ENCODE measurements at regions not wholly inside any gene's neighbourhood (a gene's known extent, or its start where the extent isn't known, plus 50 kb on each side); places are given as distances from the start of the nearest gene placed in this dataset.

DNA sequence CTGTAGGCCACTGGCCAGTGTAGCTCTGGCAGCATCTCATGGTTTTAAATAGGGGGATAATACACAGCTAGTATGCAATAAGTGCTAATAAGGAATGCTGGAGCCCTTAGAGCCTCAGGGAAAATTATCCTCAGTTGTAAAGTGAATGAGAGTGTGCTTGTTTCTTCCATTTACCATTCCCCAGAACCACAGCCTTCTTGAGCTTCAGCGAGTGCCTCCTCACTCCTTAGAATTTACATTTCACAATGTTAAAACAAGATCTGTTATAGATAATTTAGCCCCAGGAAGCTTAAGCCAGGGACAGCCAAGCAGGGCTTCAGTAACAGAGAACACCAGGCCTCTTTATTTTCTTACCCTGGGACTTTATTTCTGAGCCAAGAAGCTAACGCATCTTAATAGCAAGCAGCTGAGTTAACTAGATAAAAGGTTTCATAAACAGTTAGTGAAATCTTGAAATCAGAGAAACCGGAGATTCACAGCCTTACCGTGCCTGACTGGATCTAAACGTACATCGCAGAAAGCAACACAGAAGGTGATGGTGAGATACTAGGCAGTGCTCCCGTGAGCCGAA, 535.2 kb downstream of the TDRD15 start:
- TF ChIP-seq, protein P1, sequence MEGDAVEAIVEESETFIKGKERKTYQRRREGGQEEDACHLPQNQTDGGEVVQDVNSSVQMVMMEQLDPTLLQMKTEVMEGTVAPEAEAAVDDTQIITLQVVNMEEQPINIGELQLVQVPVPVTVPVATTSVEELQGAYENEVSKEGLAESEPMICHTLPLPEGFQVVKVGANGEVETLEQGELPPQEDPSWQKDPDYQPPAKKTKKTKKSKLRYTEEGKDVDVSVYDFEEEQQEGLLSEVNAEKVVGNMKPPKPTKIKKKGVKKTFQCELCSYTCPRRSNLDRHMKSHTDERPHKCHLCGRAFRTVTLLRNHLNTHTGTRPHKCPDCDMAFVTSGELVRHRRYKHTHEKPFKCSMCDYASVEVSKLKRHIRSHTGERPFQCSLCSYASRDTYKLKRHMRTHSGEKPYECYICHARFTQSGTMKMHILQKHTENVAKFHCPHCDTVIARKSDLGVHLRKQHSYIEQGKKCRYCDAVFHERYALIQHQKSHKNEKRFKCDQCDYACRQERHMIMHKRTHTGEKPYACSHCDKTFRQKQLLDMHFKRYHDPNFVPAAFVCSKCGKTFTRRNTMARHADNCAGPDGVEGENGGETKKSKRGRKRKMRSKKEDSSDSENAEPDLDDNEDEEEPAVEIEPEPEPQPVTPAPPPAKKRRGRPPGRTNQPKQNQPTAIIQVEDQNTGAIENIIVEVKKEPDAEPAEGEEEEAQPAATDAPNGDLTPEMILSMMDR (IDR thresholded peaks at IDR 0.05 in 2 of 3, conservative IDR thresholded peaks at IDR 0.05 in 1 of 3; ENCODE audit: borderline replicate concordance in 1 of 3, insufficient read depth in 1 of 3, low read depth in 2 of 3, low read length in 2 of 3): no peak
- TF ChIP-seq EZH2 (IDR thresholded peaks at IDR 0.05) (no peak), JUND (IDR thresholded peaks at IDR 0.05) (no peak), SIN3A (IDR thresholded peaks at IDR 0.05; ENCODE audit: low read depth) (no peak), POLR2A (IDR thresholded peaks at IDR 0.05; ENCODE audit: borderline replicate concordance, extremely low read depth, insufficient read depth, insufficient read length) (no peak), POLR2AphosphoS5 (IDR thresholded peaks at IDR 0.05; ENCODE audit: low read depth, low read length) (no peak), CEBPB (IDR thresholded peaks at IDR 0.05; ENCODE audit: low read depth) (no peak), EGR1 (IDR thresholded peaks at IDR 0.05; ENCODE audit: low read depth) (no peak)
- TF ChIP-seq, protein P2, sequence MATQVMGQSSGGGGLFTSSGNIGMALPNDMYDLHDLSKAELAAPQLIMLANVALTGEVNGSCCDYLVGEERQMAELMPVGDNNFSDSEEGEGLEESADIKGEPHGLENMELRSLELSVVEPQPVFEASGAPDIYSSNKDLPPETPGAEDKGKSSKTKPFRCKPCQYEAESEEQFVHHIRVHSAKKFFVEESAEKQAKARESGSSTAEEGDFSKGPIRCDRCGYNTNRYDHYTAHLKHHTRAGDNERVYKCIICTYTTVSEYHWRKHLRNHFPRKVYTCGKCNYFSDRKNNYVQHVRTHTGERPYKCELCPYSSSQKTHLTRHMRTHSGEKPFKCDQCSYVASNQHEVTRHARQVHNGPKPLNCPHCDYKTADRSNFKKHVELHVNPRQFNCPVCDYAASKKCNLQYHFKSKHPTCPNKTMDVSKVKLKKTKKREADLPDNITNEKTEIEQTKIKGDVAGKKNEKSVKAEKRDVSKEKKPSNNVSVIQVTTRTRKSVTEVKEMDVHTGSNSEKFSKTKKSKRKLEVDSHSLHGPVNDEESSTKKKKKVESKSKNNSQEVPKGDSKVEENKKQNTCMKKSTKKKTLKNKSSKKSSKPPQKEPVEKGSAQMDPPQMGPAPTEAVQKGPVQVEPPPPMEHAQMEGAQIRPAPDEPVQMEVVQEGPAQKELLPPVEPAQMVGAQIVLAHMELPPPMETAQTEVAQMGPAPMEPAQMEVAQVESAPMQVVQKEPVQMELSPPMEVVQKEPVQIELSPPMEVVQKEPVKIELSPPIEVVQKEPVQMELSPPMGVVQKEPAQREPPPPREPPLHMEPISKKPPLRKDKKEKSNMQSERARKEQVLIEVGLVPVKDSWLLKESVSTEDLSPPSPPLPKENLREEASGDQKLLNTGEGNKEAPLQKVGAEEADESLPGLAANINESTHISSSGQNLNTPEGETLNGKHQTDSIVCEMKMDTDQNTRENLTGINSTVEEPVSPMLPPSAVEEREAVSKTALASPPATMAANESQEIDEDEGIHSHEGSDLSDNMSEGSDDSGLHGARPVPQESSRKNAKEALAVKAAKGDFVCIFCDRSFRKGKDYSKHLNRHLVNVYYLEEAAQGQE (IDR thresholded peaks at IDR 0.05; ENCODE audit: low read depth): no peak
- TF ChIP-seq, protein P3, sequence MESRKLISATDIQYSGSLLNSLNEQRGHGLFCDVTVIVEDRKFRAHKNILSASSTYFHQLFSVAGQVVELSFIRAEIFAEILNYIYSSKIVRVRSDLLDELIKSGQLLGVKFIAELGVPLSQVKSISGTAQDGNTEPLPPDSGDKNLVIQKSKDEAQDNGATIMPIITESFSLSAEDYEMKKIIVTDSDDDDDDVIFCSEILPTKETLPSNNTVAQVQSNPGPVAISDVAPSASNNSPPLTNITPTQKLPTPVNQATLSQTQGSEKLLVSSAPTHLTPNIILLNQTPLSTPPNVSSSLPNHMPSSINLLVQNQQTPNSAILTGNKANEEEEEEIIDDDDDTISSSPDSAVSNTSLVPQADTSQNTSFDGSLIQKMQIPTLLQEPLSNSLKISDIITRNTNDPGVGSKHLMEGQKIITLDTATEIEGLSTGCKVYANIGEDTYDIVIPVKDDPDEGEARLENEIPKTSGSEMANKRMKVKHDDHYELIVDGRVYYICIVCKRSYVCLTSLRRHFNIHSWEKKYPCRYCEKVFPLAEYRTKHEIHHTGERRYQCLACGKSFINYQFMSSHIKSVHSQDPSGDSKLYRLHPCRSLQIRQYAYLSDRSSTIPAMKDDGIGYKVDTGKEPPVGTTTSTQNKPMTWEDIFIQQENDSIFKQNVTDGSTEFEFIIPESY (IDR thresholded peaks at IDR 0.05; ENCODE audit: extremely low read depth, insufficient replicate concordance, low read length): no peak
- TF ChIP-seq, protein P4, sequence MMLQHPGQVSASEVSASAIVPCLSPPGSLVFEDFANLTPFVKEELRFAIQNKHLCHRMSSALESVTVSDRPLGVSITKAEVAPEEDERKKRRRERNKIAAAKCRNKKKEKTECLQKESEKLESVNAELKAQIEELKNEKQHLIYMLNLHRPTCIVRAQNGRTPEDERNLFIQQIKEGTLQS (IDR thresholded peaks at IDR 0.05): no peak
- TF ChIP-seq, protein P5, sequence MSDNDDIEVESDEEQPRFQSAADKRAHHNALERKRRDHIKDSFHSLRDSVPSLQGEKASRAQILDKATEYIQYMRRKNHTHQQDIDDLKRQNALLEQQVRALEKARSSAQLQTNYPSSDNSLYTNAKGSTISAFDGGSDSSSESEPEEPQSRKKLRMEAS (IDR thresholded peaks at IDR 0.05): no peak
